Stimulated activated CD4-positive, alpha-beta T cell treated with anti-CD3 and anti-CD28 coated beads, Interleukin-4, amount 100 ng/mL, for 48 hours (primary cell): ENCODE measurements at regions not wholly inside any gene's neighbourhood (a gene's known extent, or its start where the extent isn't known, plus 50 kb on each side); places are given as distances from the start of the nearest gene placed in this dataset.

Experiments
- DNase-seq, 2 donors: peaks; one replicate each; pipeline ENCODE4 v3.0.0-alpha.2; 2020; ENCODE audit warnings: low read depth in 2 of 2

DNA sequence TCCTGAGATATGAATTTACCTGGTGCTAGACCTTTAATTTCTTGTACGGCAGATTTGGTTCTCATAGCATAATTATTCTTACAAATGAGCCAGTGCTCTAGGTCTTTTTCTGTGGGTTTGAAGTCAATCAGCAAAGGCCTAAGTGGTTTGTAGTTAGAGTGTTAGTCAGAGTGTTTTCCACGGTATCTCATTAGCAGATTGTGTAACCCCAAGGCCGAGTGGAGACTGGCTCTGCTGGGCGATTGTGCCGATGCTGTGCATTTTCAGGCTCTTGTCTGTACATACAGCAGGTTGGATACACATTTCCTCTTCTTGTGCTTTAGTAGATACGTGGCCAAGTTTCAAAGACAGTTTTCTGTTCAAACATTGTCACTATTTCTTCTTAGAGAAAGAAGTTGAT lies 78.6 kb upstream of the CA10 start:
- DNase-seq: no peak

DNA sequence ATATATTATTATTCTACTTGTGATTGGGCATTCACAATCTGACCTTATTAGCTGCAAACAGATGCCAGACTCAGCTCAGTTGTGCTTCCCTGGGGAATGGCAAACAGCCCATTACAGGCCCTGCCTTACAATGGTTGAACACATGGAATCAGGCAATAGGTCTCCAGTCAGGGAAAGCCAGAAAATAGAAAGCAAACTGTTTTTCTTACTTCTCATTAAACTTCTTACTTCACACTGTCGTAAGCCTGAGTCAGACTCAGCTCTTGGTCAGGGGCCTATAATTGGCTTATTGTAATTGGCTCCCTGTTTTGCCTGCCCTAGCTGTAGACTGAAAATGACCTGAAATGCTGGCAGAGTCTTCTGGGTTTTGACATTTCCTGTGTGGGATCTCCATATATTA lies 77.0 kb upstream of the CA10 start:
- DNase-seq: no peak

DNA sequence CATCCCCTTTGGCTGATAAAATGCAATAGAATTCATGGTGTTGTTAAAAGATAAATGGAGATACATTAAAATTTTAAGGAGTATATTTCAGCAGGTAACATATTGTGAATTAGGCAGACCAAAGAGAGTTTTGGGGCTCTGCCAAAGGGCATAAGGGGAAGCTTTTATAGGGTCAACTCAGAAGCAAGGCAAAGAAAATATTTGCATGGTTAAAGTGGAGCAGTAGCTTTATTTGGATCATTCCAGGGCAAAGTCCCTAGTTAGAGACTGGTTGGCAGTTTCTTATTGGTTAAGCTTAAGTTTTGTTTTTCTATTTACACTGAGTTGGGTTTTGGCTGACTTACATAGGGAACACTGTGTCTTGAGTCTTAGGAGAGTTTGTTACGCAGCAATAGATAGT lies 75.1 kb upstream of the CA10 start:
- no peak for DNase-seq

DNA sequence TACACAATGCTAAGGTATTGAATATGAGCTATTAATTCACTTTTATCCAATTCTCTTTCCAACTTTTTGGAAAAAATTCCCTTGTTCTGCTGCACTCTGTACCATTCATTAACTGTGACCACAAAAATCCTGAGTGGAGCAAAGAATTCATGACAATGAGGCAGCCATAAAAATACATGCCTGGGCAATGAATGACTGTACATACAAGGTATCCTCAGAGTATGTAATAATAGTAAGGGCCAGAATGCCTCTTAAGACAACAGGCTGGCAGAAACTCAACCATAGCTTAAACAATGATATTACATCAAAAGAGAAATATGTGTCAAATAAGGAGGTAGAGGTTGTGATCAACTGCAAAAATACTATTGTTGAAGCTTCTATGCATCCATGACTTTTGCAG lies 74.7 kb upstream of the CA10 start:
- no peak for DNase-seq

DNA sequence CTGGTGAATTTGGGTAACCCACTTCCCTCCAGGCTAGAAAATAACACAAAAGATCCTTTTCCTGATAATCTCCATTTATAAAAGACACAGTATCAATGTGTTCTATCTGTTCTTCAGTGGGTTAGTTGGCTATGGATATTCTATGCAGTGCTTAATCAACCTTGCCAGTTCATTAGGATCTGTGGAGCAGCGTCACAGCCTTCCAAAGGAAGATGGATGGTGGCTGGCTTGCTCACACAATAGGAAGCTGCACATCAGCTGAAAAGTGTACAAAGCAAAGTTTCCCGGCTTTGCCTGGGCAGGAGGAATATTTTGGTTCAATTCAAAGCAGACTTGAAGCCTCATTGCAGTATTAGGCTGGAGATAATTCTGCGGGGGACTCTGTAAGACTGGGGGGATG lies 70.3 kb upstream of the CA10 start:
- no peak for DNase-seq

DNA sequence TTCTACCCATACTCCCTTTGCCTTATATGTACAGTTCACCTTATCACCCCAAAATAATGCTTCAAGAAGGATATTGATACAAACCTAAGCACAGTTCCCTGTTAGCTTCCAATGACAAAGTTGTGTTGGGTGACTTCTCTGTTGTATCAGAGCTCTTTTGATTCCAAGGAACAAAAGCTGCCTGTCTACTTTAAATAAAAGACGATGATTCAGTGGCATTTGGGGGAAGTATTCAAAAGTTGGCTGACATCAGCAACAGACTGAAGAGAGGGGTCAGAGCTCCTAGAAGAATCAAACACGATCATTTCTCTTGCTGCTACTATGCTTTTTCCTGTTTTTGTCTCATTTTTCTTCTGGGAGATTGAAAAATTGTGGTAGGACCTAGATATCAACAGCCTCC lies 69.4 kb upstream of the CA10 start:
- no peak for DNase-seq

DNA sequence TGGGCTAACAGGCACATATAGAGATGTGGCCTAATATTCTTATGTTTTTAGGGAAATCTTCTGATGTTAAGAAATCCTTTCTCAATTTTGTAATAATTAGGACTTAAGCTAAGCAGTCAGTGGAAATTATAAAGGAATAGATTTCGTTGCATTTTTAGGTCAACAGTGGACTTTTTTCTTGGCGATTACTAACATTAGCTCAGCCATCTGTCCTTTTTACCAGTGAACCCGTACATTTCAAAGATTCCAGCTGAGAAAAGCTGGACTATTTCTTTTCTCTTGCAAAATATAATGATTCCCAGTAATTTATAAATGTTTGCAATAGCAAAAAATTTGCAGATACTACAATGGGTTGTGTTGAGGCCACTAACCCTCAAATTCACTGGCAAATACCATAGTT lies 54.9 kb upstream of the CA10 start:
- no peak for DNase-seq

DNA sequence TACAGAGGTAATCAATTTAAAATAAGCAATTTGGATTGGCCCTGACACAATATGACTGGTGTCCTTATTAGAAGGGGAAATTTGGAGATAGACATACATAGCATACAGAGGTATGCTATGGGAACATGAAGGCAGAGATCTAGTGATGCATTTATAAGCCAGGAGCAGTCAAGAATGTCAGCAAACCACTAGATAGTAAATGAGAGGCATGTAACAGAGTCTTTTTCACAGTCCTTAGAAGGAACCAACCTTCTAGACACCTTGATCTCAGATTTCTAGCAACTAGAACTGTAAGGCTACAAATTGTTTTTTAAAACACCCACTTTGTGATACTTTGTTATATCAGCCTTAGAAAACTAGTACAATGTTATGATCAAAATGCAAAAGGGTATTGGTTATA lies 54.3 kb upstream of the CA10 start:
- DNase-seq: no peak

DNA sequence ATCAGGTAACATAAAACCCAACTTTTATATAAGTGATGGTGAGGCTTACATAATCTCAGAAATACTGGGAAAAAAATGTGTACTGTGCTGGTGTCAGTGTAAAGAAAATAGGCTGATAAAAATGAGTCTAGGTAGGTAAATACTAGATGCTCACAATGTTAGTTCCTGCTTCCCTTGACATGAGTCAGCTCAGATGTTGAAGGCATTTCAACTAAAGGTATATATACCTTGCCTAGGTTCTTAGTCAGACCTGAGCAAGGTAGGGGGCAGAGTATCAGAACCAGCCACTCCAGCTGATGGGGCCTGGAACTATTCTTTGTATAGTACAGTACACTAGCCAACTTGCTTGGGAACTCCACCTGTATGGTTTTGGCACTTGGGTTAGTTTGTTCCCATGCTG lies 51.0 kb upstream of the CA10 start:
- no peak for DNase-seq
